HL-60 (cell line): ENCODE measurements at regions not wholly inside any gene's neighbourhood (a gene's known extent, or its start where the extent isn't known, plus 50 kb on each side); places are given as distances from the start of the nearest gene placed in this dataset.

Experiments
- CTCF ChIP-seq: IDR thresholded peaks from one replicate; pipeline ENCODE4 v1.5.1; 2011; ENCODE audit warnings: low read length, control low read depth, inconsistent platforms; ENCODE audit not compliant: insufficient read depth
- GABPA ChIP-seq: IDR thresholded peaks from 2 replicates; pipeline ENCODE4 v1.6.1; 2012; ENCODE audit warnings: low read depth
- POLR2AphosphoS5 ChIP-seq: IDR thresholded peaks from 2 replicates; pipeline ENCODE4 v1.6.1; 2012; ENCODE audit warnings: low read depth
- REST ChIP-seq: IDR thresholded peaks from 2 replicates; pipeline ENCODE4 v1.6.1; 2012; ENCODE audit warnings: low read depth; ENCODE audit not compliant: insufficient replicate concordance

DNA sequence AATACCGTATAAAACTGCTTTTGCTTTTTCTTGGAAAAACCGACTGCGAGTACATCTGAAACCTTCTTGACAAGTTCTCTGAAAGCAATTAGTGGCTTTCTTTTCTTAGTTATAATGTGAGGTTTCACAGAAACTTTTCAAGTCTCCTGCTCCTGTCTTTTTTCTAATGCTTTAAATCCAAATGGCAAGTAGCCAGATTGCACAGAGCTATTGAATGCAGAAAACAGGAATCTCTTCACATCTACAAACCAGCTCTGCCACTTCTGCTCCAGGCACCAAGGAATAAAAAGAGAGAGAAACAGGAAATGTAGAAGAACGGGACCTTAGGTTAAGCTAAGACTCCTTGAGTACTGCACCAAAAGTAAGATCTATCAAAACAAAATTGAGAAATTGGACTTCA, 267.3 kb upstream of the TET2 start:
- TF ChIP-seq CTCF = no peak
- TF ChIP-seq REST = no peak
- no peak for TF ChIP-seq GABPA
- no peak for TF ChIP-seq POLR2AphosphoS5
